Sigmoid colon (tissue), 4 donors: ENCODE measurements at regions not wholly inside any gene's neighbourhood (a gene's known extent, or its start where the extent isn't known, plus 50 kb on each side); places are given as distances from the start of the nearest gene placed in this dataset.

Source experiments
- EP300 ChIP-seq, 4 donors: sonication (generic); formaldehyde crosslinking; IDR thresholded peaks; one replicate each; pipeline ENCODE4 v1.6.1; 2017; ENCODE audit warnings: antibody characterized with exemption in 4 of 4
- POLR2A ChIP-seq, 2 donors: fragments of 450-650 bp; IDR thresholded peaks; one replicate each; pipeline ENCODE4 v1.6.1; 2016; ENCODE audit warnings: antibody characterized with exemption in 2 of 2, mild to moderate bottlenecking in 2 of 2, moderate library complexity in 2 of 2
- TF ChIP-seq, protein P1 (sequence below), 4 experiments: fragments of 450-650 bp in 3 of 4; fragments of 200-600 bp in 1 of 4; IDR thresholded peaks; one replicate each; pipeline ENCODE4 v1.5.1; 2016 to 2019; ENCODE audit warnings: antibody characterized with exemption in 4 of 4, mild to moderate bottlenecking in 3 of 4, moderate library complexity in 2 of 4

DNA sequence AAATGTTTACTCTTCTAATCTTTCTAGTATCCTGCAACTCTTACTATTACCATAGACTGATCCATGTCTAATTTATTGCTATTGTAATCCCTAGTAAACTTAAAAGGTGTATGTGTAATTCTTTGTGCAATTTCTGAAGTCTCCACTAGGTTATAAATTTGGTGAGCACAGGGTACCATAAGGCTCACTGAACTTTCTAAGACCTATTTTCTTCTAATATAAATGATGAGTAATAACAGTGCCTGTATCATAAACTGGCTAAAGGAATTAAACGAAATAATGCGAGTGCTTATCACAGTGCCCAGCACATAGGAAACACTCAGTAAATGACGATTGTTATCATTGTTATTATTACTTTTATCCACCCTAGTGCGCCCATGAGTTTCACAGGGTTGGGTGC, 119.1 kb downstream of the KLF12 start:
- TF ChIP-seq POLR2A (IDR thresholded peaks at IDR 0.05) (no peak), EP300 (IDR thresholded peaks at IDR 0.05) (no peak)
- TF ChIP-seq, protein P1, sequence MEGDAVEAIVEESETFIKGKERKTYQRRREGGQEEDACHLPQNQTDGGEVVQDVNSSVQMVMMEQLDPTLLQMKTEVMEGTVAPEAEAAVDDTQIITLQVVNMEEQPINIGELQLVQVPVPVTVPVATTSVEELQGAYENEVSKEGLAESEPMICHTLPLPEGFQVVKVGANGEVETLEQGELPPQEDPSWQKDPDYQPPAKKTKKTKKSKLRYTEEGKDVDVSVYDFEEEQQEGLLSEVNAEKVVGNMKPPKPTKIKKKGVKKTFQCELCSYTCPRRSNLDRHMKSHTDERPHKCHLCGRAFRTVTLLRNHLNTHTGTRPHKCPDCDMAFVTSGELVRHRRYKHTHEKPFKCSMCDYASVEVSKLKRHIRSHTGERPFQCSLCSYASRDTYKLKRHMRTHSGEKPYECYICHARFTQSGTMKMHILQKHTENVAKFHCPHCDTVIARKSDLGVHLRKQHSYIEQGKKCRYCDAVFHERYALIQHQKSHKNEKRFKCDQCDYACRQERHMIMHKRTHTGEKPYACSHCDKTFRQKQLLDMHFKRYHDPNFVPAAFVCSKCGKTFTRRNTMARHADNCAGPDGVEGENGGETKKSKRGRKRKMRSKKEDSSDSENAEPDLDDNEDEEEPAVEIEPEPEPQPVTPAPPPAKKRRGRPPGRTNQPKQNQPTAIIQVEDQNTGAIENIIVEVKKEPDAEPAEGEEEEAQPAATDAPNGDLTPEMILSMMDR (IDR thresholded peaks at IDR 0.05): no peak
